OCI-LY1 (cell line): ENCODE measurements at regions not wholly inside any gene's neighbourhood (a gene's known extent, or its start where the extent isn't known, plus 50 kb on each side); places are given as distances from the start of the nearest gene placed in this dataset.
"Not testable (repeated sequence)": the region's sequence is repeated elsewhere in the genome, so short reads cannot be mapped to it uniquely, and the experiment has no call there.

ENCODE experiments used
- H2AFZ ChIP-seq: fragments of 200-600 bp; sonication (generic), shearing (Covaris generic); 2 replicates; pipeline ENCODE4 v1.6.0; 2014; ENCODE audit warnings: antibody characterized with exemption, mild to moderate bottlenecking, low read length
- H3F3A ChIP-seq: fragments of 200-600 bp; sonication (generic), shearing (Covaris generic); 2 replicates; pipeline ENCODE4 v1.6.0; 2014; ENCODE audit warnings: mild to moderate bottlenecking, antibody characterized with exemption, low read length, moderate library complexity; ENCODE audit not compliant: insufficient read depth
- H3K27ac ChIP-seq: fragments of 200-600 bp; sonication (generic); 2 replicates; pipeline ENCODE4 v1.5.1; 2014; ENCODE audit warnings: low read length, mixed run types, mild to moderate bottlenecking, low read depth; ENCODE audit not compliant: poor library complexity, severe bottlenecking
- H3K27me3 ChIP-seq: fragments of 200-600 bp; sonication (generic); 2 replicates; pipeline ENCODE4 v1.6.0; 2014; ENCODE audit warnings: antibody characterized with exemption, mild to moderate bottlenecking, low read length, moderate library complexity; ENCODE audit not compliant: insufficient read depth
- H3K36me3 ChIP-seq: fragments of 200-600 bp; sonication (generic); 2 replicates; pipeline ENCODE4 v1.6.1; 2014; ENCODE audit warnings: mild to moderate bottlenecking, antibody characterized with exemption, low read length, moderate library complexity, mixed read lengths; ENCODE audit not compliant: insufficient read depth
- H3K4me1 ChIP-seq: fragments of 200-600 bp; sonication (generic); 2 replicates; pipeline ENCODE4 v1.5.1; 2014; ENCODE audit warnings: mild to moderate bottlenecking, low read length, moderate library complexity; ENCODE audit not compliant: insufficient read depth, severe bottlenecking
- H3K4me2 ChIP-seq: fragments of 200-600 bp; sonication (generic), shearing (Covaris generic); 2 replicates; pipeline ENCODE4 v1.6.1; 2014; ENCODE audit warnings: low read length
- H3K4me3 ChIP-seq: fragments of 200-600 bp; sonication (generic); 2 replicates; pipeline ENCODE4 v1.5.1; 2014; ENCODE audit warnings: low read length, low read depth, mild to moderate bottlenecking, mixed read lengths; ENCODE audit not compliant: poor library complexity, severe bottlenecking
- H3K79me2 ChIP-seq: fragments of 200-600 bp; shearing (Covaris generic); 2 replicates; pipeline ENCODE4 v1.6.1; 2016; ENCODE audit warnings: mixed run types, low read length, mixed read lengths; ENCODE audit not compliant: insufficient read depth
- H3K9ac ChIP-seq: fragments of 200-600 bp; sonication (generic), shearing (Covaris generic); 2 replicates; pipeline ENCODE4 v1.6.1; 2014; ENCODE audit warnings: mild to moderate bottlenecking, low read length, mixed read lengths
- H3K9me2 ChIP-seq: fragments of 200-600 bp; sonication (generic), shearing (Covaris generic); 2 replicates; pipeline ENCODE4 v1.6.1; 2014; ENCODE audit warnings: low read depth, mild to moderate bottlenecking, low read length, mixed read lengths
- H3K9me3 ChIP-seq: fragments of 200-600 bp; shearing (Covaris generic); 2 replicates; pipeline ENCODE4 v1.6.1; 2014; ENCODE audit warnings: low read length, mixed read lengths
- H4K20me1 ChIP-seq: fragments of 200-600 bp; sonication (generic), shearing (Covaris generic); 2 replicates; pipeline ENCODE4 v1.6.0; 2016; ENCODE audit warnings: mild to moderate bottlenecking, low read length; ENCODE audit not compliant: insufficient read depth

DNA sequence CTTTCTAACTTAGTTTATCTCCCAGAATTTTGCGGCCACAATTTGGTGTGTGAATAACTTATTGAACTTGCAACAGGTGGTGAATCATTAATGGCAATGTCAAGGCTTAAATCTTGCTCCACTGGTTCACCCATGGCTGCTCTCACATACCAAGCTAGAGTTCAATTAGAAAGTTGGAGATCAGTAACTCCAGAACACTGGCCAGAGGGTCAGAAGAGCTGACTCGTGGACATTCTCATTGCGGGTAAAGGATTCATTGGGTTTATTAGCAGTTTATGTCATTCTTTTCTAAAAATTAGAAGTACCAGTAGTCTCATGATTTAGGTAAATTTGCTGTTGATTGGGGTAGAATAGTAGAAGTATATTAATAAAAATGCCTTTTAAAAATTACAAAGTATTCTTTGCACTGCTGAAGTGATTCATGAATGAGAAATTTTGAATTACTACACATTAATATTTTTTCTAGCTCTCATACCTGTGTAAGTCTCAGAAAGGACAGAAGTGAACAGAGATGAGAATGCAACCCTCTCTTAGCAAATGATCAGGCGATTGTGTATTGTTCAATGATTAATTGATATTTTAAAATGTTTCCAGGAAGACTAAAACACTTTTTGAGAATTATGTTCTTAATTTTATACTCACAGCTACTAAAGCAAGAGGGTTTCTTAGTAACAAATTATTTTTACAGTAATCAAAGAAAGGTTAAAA lies 142.0 kb downstream of the SYT15 start:
- H3K9me2 ChIP-seq, H3K27me3 ChIP-seq, H3K27ac ChIP-seq, H3K36me3 ChIP-seq, H3F3A ChIP-seq, H3K9ac ChIP-seq, H2AFZ ChIP-seq, H4K20me1 ChIP-seq, H3K9me3 ChIP-seq, H3K4me3 ChIP-seq, H3K4me1 ChIP-seq, H3K4me2 ChIP-seq, H3K79me2 ChIP-seq: not testable (repeated sequence)

GRCh38 chr10:46724258-46724657 lies 145.3 kb downstream of the SYT15 start:
- not testable (repeated sequence) for H4K20me1 ChIP-seq, H3K9me2 ChIP-seq, H3K79me2 ChIP-seq, H3K4me3 ChIP-seq, H2AFZ ChIP-seq, H3K27ac ChIP-seq, H3K4me1 ChIP-seq, H3K36me3 ChIP-seq, H3K4me2 ChIP-seq, H3K27me3 ChIP-seq, H3K9me3 ChIP-seq, H3F3A ChIP-seq, H3K9ac ChIP-seq

- not testable (repeated sequence) for H3K27ac ChIP-seq, H3K27me3 ChIP-seq, H3K4me2 ChIP-seq, H3K9me3 ChIP-seq, H3K36me3 ChIP-seq, H4K20me1 ChIP-seq, H3K4me1 ChIP-seq, H2AFZ ChIP-seq, H3K9me2 ChIP-seq, H3K79me2 ChIP-seq, H3F3A ChIP-seq, H3K9ac ChIP-seq, H3K4me3 ChIP-seq
Measured at GRCh38 chr10:46728359-46728758, 149.4 kb downstream of the SYT15 start.

GRCh38 chr10:46730729-46731128 lies 151.8 kb downstream of the SYT15 start:
- H3K4me3 ChIP-seq, H4K20me1 ChIP-seq, H3K27ac ChIP-seq, H3K4me2 ChIP-seq, H3K9me2 ChIP-seq, H3F3A ChIP-seq, H3K79me2 ChIP-seq, H2AFZ ChIP-seq, H3K9ac ChIP-seq, H3K4me1 ChIP-seq, H3K36me3 ChIP-seq, H3K9me3 ChIP-seq, H3K27me3 ChIP-seq: not testable (repeated sequence)

DNA sequence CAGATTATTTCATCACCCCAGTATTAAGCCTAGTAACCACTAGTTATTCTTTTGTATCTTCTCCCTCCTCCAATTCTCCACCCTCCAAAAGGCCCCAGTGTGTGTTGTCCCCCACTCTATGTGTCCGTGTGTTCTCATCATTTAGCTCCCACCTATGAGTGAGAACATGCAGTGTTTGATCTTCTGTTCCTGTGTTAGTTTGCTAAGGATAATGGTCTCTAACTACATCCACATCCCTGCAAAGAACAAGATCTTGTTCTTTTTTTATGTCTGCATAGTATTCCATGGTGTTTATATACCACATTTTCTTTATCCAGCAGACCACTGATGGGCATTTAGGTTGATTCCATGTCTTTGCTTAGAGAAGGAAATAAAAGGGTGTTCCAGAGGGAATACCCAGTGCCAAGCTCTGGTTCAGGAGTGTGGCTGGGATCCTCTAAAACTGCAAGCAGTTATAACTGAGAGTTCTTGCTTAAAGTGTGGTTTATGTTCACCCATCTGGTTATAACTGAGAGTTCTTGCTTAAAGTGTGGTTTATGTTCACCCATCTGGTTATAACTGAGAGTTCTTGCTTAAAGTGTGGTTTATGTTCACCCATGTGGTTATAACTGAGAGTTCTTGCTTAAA lies 154.8 kb downstream of the SYT15 start:
- H3K4me3 ChIP-seq, H2AFZ ChIP-seq, H4K20me1 ChIP-seq, H3K4me2 ChIP-seq, H3K27me3 ChIP-seq, H3K79me2 ChIP-seq, H3K27ac ChIP-seq, H3K9me2 ChIP-seq, H3K9ac ChIP-seq, H3K9me3 ChIP-seq, H3K36me3 ChIP-seq, H3F3A ChIP-seq, H3K4me1 ChIP-seq: not testable (repeated sequence)

GRCh38 chr10:46734262-46734642 lies 155.3 kb downstream of the SYT15 start:
- H3K4me2 ChIP-seq, H3K36me3 ChIP-seq, H3K27me3 ChIP-seq, H3K9ac ChIP-seq, H4K20me1 ChIP-seq, H3K4me1 ChIP-seq, H3K4me3 ChIP-seq, H3K9me2 ChIP-seq, H3K9me3 ChIP-seq, H3K79me2 ChIP-seq, H2AFZ ChIP-seq, H3K27ac ChIP-seq, H3F3A ChIP-seq: not testable (repeated sequence)

DNA sequence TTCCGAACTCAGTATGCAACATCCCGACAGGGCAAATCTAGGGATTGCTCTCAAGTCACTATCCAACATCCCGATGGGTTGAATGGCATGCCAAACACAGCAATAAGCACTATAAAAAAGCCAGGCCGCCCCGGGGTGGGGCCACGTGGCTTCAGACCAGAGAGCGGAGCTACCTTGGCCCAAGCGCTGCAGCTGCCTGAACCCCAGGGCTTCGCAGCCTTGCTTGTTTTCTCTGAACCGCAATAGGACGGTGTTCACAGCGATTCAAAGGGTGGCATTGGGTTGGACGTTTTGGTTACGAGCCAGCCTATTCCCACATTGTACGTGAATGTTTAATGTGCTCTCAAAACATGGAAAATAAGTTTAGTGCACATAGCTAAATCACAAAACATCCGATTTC lies 161.0 kb downstream of the SYT15 start:
- not testable (repeated sequence) for H3K9ac ChIP-seq, H3K4me2 ChIP-seq, H3K4me1 ChIP-seq, H3K9me2 ChIP-seq, H3K27ac ChIP-seq, H2AFZ ChIP-seq, H3F3A ChIP-seq, H3K79me2 ChIP-seq, H3K4me3 ChIP-seq, H3K27me3 ChIP-seq, H4K20me1 ChIP-seq, H3K36me3 ChIP-seq, H3K9me3 ChIP-seq

GRCh38 chr10:46740368-46740767 lies 161.4 kb downstream of the SYT15 start:
- H3F3A ChIP-seq, H2AFZ ChIP-seq: not testable (repeated sequence)

More at GRCh38 chr10:46740368-46740767, 161.4 kb downstream of the SYT15 start:
- H3K9ac ChIP-seq, H3K27ac ChIP-seq, H3K4me3 ChIP-seq, H3K9me3 ChIP-seq, H3K79me2 ChIP-seq, H3K9me2 ChIP-seq, H3K4me2 ChIP-seq, H3K36me3 ChIP-seq, H3K4me1 ChIP-seq, H3K27me3 ChIP-seq, H4K20me1 ChIP-seq: not testable (repeated sequence)
